Gastrocnemius medialis (tissue), 4 donors: ENCODE measurements at regions not wholly inside any gene's neighbourhood (a gene's known extent, or its start where the extent isn't known, plus 50 kb on each side); places are given as distances from the start of the nearest gene placed in this dataset.
"Not testable (repeated sequence)": the region's sequence is repeated elsewhere in the genome, so short reads cannot be mapped to it uniquely, and the experiment has no call there.

ENCODE experiments used
- ATAC-seq, 2 donors: fragments of 150-250 bp; one replicate each; pipeline ENCODE4 v1.9.1; 2016
- DNase-seq, 2 donors: peaks; one replicate each; pipeline ENCODE4 v3.0.0-alpha.2; 2019
- H3K27ac ChIP-seq, 4 donors: fragments of 200-600 bp; sonication (generic); 1 replicate in 1 of 4; 2 replicates in 3 of 4; pipeline ENCODE4 v1.5.1; 2016 to 2018; ENCODE audit warnings: mild to moderate bottlenecking in 2 of 4, moderate library complexity in 1 of 4
- H3K27me3 ChIP-seq, 3 donors: fragments of 200-600 bp; sonication (generic) in 2 of 3; 1 replicate in 1 of 3; 2 replicates in 2 of 3; pipeline versions ENCODE4 v1.5.1 to v1.6.0; 2016 to 2019; ENCODE audit warnings: mild to moderate bottlenecking in 1 of 3, moderate library complexity in 1 of 3
- H3K36me3 ChIP-seq, 2 donors: fragments of 200-600 bp; sonication (generic) in 1 of 2; one replicate each; pipeline ENCODE4 v1.5.1; 2017 to 2018
- H3K4me1 ChIP-seq, 2 donors: fragments of 200-600 bp; sonication (generic) in 1 of 2; one replicate each; pipeline ENCODE4 v1.5.1; 2016 to 2017; ENCODE audit warnings: mild to moderate bottlenecking in 2 of 2
- H3K4me3 ChIP-seq, 4 donors: fragments of 200-600 bp; sonication (generic) in 3 of 4; 1 replicate in 1 of 4; 2 replicates in 3 of 4; pipeline ENCODE4 v1.5.1; 2016 to 2019; ENCODE audit warnings: mild to moderate bottlenecking in 2 of 4
- H3K9me3 ChIP-seq, 3 donors: fragments of 200-600 bp; sonication (generic) in 2 of 3; 1 replicate in 1 of 3; 2 replicates in 2 of 3; pipeline ENCODE4 v1.5.1; 2016 to 2019
- POLR2A ChIP-seq, 2 donors: fragments of 450-650 bp; IDR thresholded peaks; one replicate each; pipeline ENCODE4 v1.6.1; 2017; ENCODE audit warnings: antibody characterized with exemption in 2 of 2, mild to moderate bottlenecking in 2 of 2, moderate library complexity in 2 of 2
- in situ Hi-C, 4 donors: fragments of 200-750 bp; cut with MboI; loops; one replicate each; pipeline versions ENCODE4 v1.15.0 to v1.8.0; 2017; ENCODE audit warnings: low sequenced_read_pairs in 4 of 4
- intact Hi-C: fragments of 100-400 bp; cut with DNase I; formaldehyde crosslinking; loops from one replicate; pipeline ENCODE4 v1.15.1; 2023; ENCODE audit warnings: low total_unique reads
- TF ChIP-seq, protein P1 (sequence below), 5 experiments: fragments of 450-650 bp in 3 of 5; fragments of 200-600 bp in 2 of 5; sonication (generic) in 2 of 5; IDR thresholded peaks in 4 of 5; conservative IDR thresholded peaks in 1 of 5; 1 replicate in 4 of 5; 2 replicates in 1 of 5; pipeline ENCODE4 v1.5.1; 2016 to 2019; ENCODE audit warnings: antibody characterized with exemption in 5 of 5, mild to moderate bottlenecking in 3 of 5, moderate library complexity in 3 of 5

DNA sequence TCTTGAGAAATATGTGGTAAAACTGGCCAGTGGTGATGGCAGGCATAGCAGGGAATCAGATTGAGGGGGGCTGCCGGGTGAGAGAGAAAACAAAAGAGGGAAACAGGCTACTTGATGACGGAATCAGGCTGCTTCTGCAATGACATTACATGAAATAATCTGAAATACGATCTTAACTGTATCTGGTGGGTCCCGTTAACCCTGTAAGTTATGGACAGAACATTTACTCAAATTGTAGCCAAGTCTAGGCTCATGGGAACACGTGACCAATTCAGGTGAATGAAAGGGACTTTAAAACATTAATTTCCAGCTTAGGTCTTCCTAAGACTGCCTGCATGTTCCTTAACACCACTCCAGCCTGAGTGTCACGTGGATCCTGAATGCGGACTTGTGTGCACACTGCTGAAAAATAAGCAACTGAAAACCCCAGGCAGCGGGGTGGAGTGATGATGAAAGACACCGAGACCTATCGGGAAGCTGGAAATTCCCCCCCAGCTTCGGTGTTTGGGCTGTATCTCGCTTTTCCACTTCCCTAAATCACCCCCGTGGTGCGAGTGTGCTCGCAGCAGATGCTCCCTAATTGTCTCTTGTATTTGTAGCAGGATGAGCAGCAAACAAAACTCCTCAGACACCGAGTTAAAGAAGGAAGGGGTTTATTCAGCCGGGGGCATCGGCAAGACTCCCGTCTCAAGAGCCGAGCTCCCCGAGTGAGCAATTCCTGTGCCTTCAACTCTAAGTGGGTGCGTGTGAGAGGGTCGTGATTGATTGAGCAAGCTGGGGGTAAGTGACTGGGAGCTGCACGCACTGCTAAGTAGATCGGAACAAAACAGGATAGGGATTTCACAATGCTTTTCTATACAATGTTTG lies 145.0 kb upstream of the GRK3 start:
- DNase-seq (peak in 1 of 2 donors; percentile 36), ATAC-seq (no peak)
- intact Hi-C loops = no loop called here
- Histone ChIP-seq H3K4me1 (peaks cover 5 to 9% of the 10 kb centered on the region in 2 donors), H3K4me3 (peak overlapping the region in 2 of 4 donors; percentile 11 to 12), H3K27me3 (peaks cover 44 to 52% (median 50%) of the 10 kb centered on the region in 3 donors), H3K36me3 (no peaks in the 10 kb centered on the region), H3K9me3 (no peaks in the 10 kb centered on the region), H3K27ac (no peak overlapping the region)
- in situ Hi-C loops = no loop called here
- TF ChIP-seq, protein P1, sequence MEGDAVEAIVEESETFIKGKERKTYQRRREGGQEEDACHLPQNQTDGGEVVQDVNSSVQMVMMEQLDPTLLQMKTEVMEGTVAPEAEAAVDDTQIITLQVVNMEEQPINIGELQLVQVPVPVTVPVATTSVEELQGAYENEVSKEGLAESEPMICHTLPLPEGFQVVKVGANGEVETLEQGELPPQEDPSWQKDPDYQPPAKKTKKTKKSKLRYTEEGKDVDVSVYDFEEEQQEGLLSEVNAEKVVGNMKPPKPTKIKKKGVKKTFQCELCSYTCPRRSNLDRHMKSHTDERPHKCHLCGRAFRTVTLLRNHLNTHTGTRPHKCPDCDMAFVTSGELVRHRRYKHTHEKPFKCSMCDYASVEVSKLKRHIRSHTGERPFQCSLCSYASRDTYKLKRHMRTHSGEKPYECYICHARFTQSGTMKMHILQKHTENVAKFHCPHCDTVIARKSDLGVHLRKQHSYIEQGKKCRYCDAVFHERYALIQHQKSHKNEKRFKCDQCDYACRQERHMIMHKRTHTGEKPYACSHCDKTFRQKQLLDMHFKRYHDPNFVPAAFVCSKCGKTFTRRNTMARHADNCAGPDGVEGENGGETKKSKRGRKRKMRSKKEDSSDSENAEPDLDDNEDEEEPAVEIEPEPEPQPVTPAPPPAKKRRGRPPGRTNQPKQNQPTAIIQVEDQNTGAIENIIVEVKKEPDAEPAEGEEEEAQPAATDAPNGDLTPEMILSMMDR (IDR thresholded peaks at IDR 0.05 in 4 of 5, conservative IDR thresholded peaks at IDR 0.05 in 1 of 5) = no peak
- TF ChIP-seq POLR2A (IDR thresholded peaks at IDR 0.05) = no peak

DNA sequence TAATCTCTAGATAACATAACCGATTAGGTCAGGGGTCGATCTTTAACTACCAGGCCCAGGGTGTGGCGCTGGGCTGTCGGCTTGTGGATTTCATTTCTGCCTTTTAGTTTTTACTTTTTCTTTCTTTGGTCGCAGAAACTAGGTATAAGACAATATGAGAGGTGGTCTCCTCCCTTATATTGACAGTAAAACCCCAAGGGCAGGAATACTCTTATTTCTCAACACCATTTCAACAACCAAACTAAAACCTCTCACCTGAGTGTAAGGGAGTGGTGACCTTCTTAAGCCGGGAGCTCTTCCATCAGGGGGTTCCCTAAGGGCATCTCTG lies 144.4 kb upstream of the GRK3 start:
- H3K36me3 ChIP-seq, ATAC-seq, in situ Hi-C loops, H3K27ac ChIP-seq, H3K4me3 ChIP-seq, DNase-seq, H3K4me1 ChIP-seq, intact Hi-C loops, H3K9me3 ChIP-seq: not testable (repeated sequence)
- peaks cover 49 to 56% (median 56%) of the 10 kb centered on the region in 3 donors for H3K27me3 ChIP-seq

DNA sequence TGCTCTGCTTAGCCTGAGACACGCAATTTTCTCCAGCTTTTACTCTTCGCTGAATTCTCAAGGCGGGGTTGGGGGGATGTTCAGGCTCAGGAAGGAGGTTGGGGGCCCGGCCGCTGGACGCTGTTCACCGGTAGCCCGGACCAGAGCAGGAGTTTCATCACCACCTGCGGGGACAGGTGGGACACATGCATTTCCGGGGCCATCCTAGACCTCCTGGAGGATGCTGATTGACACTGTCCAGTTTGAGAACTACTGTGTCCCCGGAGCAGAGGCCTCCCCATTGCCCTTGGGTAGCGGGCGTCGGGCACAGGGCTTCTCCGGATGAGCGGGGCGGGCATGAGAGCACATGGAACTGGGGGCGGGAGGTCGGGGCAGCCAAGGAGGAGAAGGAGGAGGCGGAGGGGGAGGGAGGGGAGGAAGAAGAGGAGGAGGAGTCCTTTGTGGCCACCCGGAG lies 144.0 kb upstream of the GRK3 start:
- Histone ChIP-seq H3K27ac (no peak overlapping the region), H3K27me3 (peaks cover 49 to 58% (median 56%) of the 10 kb centered on the region in 3 donors), H3K4me3 (peak overlapping the region in 3 of 4 donors; percentile 3 to 40 (median 14)), H3K9me3 (no peaks in the 10 kb centered on the region), H3K4me1 (peaks cover 5 to 9% of the 10 kb centered on the region in 2 donors), H3K36me3 (no peaks in the 10 kb centered on the region)
- TF ChIP-seq POLR2A (IDR thresholded peaks at IDR 0.05) = no peak
- TF ChIP-seq, protein P1 (IDR thresholded peaks at IDR 0.05 in 4 of 5, conservative IDR thresholded peaks at IDR 0.05 in 1 of 5) = no peak
- ATAC-seq (no peak), DNase-seq (no peak)
- intact Hi-C loops = no loop called here
- in situ Hi-C loops = no loop called here

DNA sequence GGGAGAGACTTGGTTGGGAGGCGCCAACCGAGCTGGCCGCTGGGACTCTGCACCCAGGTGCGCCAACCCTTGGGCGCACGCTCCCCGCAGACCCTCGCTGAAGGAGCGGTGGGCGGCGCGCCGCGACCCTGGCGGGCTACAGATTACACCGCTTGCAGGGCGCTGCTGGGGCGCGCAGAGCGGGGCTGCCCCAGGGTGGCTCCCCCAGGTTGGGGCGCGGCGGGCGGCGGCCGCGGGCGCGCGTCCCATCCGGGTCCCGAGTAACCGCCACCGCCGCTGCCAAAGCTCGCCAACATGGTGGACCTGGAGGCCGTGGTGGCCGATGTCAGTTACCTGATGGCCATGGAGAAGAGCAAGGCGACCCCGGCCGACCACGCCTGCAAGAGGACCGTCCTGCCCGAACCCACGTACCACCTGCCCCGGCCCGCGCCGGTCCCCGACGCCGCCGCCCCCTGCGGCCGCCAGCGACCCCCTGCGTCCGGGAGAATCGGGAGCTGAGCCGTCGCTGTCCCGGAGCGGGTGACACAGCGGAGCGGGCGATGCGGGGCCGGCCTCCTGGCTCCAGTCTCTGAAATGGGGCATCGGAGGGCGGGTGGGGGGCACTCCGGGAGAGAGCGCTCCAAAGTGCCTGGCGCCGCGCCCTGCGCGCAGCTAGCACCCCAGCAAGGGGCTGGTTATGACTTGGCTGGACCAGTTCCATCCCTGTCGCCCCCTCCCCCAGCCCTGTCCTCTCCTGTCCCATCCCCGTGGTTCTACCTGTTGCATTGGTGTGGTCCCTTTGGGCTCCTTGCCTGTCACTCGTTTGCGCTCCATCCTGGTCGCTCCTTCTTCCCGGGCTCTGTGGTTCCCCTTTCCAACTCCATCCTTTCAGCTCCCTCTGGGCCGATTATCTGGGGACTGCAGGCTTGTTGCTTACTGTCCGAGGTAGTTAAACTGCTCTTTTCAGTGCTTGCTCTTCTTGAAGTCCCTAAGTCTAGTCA lies 143.3 kb upstream of the GRK3 start:
- Histone ChIP-seq H3K27ac (no peak overlapping the region), H3K27me3 (peaks cover 49 to 62% (median 56%) of the 10 kb centered on the region in 3 donors), H3K4me3 (peak overlapping the region; percentile 14 to 40 (median 26)), H3K36me3 (no peaks in the 10 kb centered on the region), H3K4me1 (peaks cover 5 to 9% of the 10 kb centered on the region in 2 donors), H3K9me3 (no peaks in the 10 kb centered on the region)
- ATAC-seq (no peak), DNase-seq (no peak)
- intact Hi-C loops (no loop called here), in situ Hi-C loops (no loop called here)
- TF ChIP-seq POLR2A (IDR thresholded peaks at IDR 0.05) = no peak
- TF ChIP-seq, protein P1 (IDR thresholded peaks at IDR 0.05 in 4 of 5, conservative IDR thresholded peaks at IDR 0.05 in 1 of 5) = no peak

DNA sequence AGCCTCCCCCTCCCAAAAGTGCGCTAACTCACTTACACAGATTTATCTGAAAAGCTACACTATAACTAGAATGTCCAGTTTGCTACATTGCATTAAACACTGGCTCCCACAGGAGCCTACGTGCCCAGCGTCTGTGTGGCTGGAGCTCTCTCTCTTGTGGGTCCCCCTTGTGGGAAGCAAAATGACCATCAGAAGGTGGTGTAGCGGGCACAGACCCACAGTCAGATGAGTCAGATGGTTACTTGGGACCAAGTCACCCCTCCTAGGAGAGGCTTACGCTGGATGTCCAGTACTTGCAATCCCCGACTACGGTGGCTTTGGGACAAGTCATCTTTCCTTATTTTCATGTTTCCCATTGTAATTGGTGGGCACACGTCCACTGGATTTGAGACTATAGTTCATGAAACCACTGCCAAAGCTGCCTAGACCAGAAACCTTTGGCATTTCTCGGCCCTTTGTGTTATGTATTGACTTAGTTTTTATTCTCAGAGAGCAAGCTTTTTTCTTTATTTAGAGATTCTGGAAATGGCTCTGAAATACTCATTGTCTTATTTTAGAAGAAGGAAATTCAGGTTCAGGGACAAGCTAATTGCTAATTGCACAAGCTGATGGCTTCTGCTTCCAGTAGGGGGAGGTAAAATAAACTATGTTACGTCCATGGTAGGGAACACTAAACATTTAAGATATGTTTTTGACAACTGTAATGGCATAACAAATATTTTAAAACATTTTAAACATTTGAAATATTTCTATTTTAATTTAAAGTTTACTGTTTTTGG lies 137.8 kb upstream of the GRK3 start:
- H3K36me3 ChIP-seq, in situ Hi-C loops, H3K4me1 ChIP-seq, ATAC-seq, DNase-seq, H3K4me3 ChIP-seq, intact Hi-C loops, H3K9me3 ChIP-seq, H3K27ac ChIP-seq: not testable (repeated sequence)
- H3K27me3 ChIP-seq = peaks cover 35 to 40% (median 38%) of the 10 kb centered on the region in 3 donors

DNA sequence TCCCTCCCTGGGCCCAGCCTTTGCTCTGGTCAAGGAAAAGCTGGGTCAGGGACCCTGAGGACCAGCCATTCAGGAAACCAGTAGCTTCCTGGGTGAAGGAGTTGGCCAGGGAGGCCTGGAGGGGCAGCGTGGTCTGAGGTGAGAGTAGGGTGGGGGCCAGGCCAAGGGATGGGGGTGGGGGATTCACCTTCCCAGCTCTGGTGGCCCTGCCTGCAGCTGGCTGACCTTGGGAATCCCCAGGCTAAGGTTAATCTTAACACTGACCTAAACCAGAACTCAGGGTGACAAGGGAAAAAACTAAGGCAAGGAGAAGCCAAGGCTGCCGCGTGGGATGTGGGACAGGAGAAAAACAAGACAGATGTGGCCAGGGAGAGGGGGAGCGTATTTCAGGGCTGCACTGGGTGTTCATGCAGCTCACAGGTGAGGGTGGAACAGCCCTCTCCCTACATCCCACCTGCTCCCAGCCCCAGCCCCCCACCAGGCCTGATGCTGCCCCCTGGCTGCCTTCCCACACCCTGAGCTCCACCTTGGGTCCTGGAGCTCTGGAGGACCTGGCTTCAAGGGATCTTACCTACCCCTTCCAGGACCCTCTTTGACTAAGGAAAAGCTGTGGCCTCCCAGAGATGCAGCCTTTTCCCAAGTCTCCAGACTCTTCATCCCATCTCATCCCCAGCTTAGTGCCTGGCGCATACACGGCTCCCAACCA lies 132.7 kb upstream of the GRK3 start:
- H3K27ac ChIP-seq, H3K4me1 ChIP-seq, H3K36me3 ChIP-seq, in situ Hi-C loops, intact Hi-C loops, H3K27me3 ChIP-seq, H3K9me3 ChIP-seq, DNase-seq, ATAC-seq, H3K4me3 ChIP-seq: not testable (repeated sequence)

DNA sequence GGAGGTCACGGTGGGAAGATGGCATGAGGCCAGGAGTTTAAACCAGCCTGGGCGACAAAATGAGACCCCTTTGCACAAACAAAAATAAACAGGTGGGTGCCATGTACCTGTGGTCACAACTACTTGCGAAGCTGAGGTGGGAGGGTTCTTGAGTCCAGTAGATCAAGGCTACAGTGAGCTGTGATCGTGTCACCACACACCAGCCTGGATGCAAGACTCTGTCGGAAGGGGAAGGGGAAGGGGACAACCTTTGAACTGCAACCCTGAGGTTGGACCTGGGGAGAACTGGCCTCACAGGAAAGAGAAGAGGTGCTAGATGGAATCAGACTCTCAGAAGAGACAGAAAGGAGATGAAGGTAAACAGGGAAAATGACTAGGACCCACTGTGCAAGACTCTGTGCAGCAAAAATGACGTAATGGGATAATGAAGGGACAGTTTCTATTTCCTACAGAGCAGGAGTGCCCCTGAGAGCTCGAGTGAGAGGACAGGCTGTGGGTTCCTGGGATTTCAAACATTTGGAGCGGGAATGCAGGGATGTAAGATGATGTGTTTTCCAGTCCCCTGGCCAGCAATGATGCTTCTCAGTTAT lies 131.0 kb upstream of the GRK3 start:
- H3K27ac ChIP-seq, ATAC-seq, in situ Hi-C loops, intact Hi-C loops, DNase-seq, H3K36me3 ChIP-seq, H3K4me3 ChIP-seq, H3K4me1 ChIP-seq, H3K9me3 ChIP-seq, H3K27me3 ChIP-seq: not testable (repeated sequence)
